ENCODE measurements at regions not wholly inside any gene's neighbourhood (a gene's known extent, or its start where the extent isn't known, plus 50 kb on each side); places are given as distances from the start of the nearest gene placed in this dataset.

GRCh38 chr12:124624823-124625222, 57.4 kb upstream of the NCOR2 start (continued):
- TF ChIP-seq RELB (IDR thresholded peaks at IDR 0.05; ENCODE audit: low read depth) (no peak), NR2C1 (IDR thresholded peaks at IDR 0.05) (no peak)

GRCh38 chr12:124623344-124624035, 56.1 kb upstream of the NCOR2 start:
- DNase-seq (ENCODE audit: low read depth, low spot score), result no peak
- CTCF ChIA-PET, result no interaction called here
- no peak for FAIRE-seq
- TF ChIP-seq MLLT1 (IDR thresholded peaks at IDR 0.05), result no peak
- no peak for TF ChIP-seq CUX1 (IDR thresholded peaks at IDR 0.05; ENCODE audit: insufficient replicate concordance, low read depth, low read length)
- no peak for TF ChIP-seq PRDM15 (CRISPR knock-in tag; IDR thresholded peaks at IDR 0.05)
- no peak for TF ChIP-seq YBX1 (IDR thresholded peaks at IDR 0.05)
- no peak for TF ChIP-seq ZSCAN29 (IDR thresholded peaks at IDR 0.05)
- no peak for TF ChIP-seq KAT2A (conservative IDR thresholded peaks at IDR 0.05; ENCODE audit: control insufficient read depth, low read depth, low read length)

More at GRCh38 chr12:124623344-124624035, 56.1 kb upstream of the NCOR2 start:
- no TSS peak for BruUV-seq (replicated peaks)
- ATAC-seq, result no peak
- H3K9me3 ChIP-seq (replicated peaks; ENCODE audit: control insufficient read depth, insufficient read depth, low read length), result no peaks in the 10 kb centered on the region; the same call in 2 of the 3 replicates
- H3K4me1 ChIP-seq (ENCODE audit: control insufficient read depth, insufficient read depth, low read length), result no peaks in the 10 kb centered on the region
- no peak overlapping the region for H3K4me2 ChIP-seq (ENCODE audit: control insufficient read depth, insufficient read depth)
- RAD21 ChIA-PET (ENCODE audit: unreplicated experiment), result no interaction called here
- no peak overlapping the region for H3K9ac ChIP-seq (ENCODE audit: control insufficient read depth, insufficient read depth, low read length)
- in situ Hi-C loops (cut with MboI) (no loop called here), intact Hi-C loops (cut with micrococcal nuclease; ENCODE audit: unreplicated experiment) (no loop called here)
- SMC1A ChIA-PET (ENCODE audit: uncharacterized antibody, unreplicated experiment), result no interaction called here
- no peaks in the 10 kb centered on the region for H3K27me3 ChIP-seq (replicated peaks in 1 of 2; ENCODE audit: control insufficient read depth in 2 of 2, insufficient read depth in 2 of 2, low read length in 1 of 2)
- no peak overlapping the region for H3K27ac ChIP-seq (ENCODE audit: control insufficient read depth, insufficient read depth)
- POLR2A ChIA-PET, result no interaction called here
- 40% methylated on average over 13 of the region's 14 CpGs for WGBS (ENCODE audit: insufficient coverage, insufficient replicate concordance, low lambda C conversion rate, missing lambda C conversion rate)
- H3K4me3 ChIP-seq, result no peak overlapping the region
- no peaks in the 10 kb centered on the region for H4K20me1 ChIP-seq (ENCODE audit: control insufficient read depth, insufficient read depth)
- H3K36me3 ChIP-seq (ENCODE audit: control insufficient read depth in 2 of 2, insufficient read depth in 2 of 2, low read length in 1 of 2), result no peaks in the 10 kb centered on the region
- H2AFZ ChIP-seq (ENCODE audit: control insufficient read depth, low read depth, low read length), result no peak overlapping the region
- no peaks in the 10 kb centered on the region for H3K79me2 ChIP-seq (ENCODE audit: control insufficient read depth, insufficient read depth, low read length)
